NB4 (cell line): ENCODE measurements at regions not wholly inside any gene's neighbourhood (a gene's known extent, or its start where the extent isn't known, plus 50 kb on each side); places are given as distances from the start of the nearest gene placed in this dataset.
A peak's percentile ranks its signal among the peaks of the same experiment; 100 is the strongest.

Source experiments
- DNase-seq: peaks from one replicate; pipeline ENCODE4 v3.0.0; 2010; ENCODE audit warnings: low read depth
- H3K4me3 ChIP-seq: one replicate; pipeline ENCODE4 v1.5.1; 2011; ENCODE audit warnings: mild to moderate bottlenecking, low read depth, low read length, moderate library complexity
- MYC ChIP-seq: IDR thresholded peaks from 2 replicates; pipeline ENCODE4 v1.6.1; 2011; ENCODE audit warnings: low read depth, low read length
- POLR2A ChIP-seq: IDR thresholded peaks from 2 replicates; pipeline ENCODE4 v1.6.1; 2011; ENCODE audit warnings: mild to moderate bottlenecking; ENCODE audit not compliant: insufficient read length; ENCODE audit errors: extremely low read depth
- TF ChIP-seq, protein P1 (sequence below): IDR thresholded peaks from one replicate; pipeline ENCODE4 v1.5.1; 2012; ENCODE audit warnings: low read depth, low read length
- TF ChIP-seq, protein P2 (sequence below): IDR thresholded peaks from 2 replicates; pipeline ENCODE4 v1.6.1; 2011; ENCODE audit warnings: low read depth, low read length

DNA sequence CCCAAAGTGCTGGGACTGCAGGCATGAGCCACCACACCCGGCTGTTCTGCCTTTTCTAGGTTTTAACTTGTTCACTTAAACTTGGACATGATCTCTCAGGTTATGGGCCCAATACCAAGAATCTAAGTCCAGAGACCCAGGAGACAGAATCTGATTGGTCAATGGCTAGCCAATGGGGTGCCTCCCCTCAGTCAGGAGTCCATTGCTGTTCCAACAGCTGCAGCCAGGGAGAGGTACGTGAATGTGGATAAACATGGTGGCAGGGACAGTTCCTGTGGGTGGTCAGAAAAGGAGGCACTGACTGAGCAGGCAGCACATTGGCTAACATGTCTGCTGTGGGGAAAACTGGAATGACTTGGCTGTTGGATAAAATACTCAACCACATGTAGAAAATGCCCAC is 140.3 kb downstream of the RPLP1 start:
- no peak for DNase-seq
- TF ChIP-seq, protein P1, sequence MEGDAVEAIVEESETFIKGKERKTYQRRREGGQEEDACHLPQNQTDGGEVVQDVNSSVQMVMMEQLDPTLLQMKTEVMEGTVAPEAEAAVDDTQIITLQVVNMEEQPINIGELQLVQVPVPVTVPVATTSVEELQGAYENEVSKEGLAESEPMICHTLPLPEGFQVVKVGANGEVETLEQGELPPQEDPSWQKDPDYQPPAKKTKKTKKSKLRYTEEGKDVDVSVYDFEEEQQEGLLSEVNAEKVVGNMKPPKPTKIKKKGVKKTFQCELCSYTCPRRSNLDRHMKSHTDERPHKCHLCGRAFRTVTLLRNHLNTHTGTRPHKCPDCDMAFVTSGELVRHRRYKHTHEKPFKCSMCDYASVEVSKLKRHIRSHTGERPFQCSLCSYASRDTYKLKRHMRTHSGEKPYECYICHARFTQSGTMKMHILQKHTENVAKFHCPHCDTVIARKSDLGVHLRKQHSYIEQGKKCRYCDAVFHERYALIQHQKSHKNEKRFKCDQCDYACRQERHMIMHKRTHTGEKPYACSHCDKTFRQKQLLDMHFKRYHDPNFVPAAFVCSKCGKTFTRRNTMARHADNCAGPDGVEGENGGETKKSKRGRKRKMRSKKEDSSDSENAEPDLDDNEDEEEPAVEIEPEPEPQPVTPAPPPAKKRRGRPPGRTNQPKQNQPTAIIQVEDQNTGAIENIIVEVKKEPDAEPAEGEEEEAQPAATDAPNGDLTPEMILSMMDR = no peak
- TF ChIP-seq, protein P2, sequence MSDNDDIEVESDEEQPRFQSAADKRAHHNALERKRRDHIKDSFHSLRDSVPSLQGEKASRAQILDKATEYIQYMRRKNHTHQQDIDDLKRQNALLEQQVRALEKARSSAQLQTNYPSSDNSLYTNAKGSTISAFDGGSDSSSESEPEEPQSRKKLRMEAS = no peak
- TF ChIP-seq POLR2A (no peak), MYC (no peak)
- no peak overlapping the region for H3K4me3 ChIP-seq

DNA sequence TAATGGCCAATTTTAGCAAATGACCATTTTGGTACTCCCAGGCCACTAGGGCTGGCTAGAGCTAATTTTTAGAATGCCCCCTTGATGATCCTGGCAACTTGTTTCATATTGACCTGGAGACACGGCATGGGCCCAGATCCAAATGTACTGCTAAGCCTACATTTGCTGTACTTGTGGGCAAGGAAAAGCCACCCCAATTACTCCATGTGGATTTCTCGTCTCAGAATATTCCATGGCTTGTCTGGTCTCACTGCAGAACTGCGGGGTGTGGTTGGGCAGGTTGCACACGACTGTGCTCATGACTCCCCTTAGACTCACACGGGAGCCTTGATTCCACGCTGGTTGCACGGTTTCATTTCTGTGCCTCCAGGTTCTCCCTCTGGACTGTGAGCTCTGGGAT is 140.9 kb downstream of the RPLP1 start:
- no peak for DNase-seq
- no peak overlapping the region for H3K4me3 ChIP-seq
- TF ChIP-seq POLR2A (no peak), MYC (no peak)
- TF ChIP-seq, protein P1 = no peak
- TF ChIP-seq, protein P2 = no peak

DNA sequence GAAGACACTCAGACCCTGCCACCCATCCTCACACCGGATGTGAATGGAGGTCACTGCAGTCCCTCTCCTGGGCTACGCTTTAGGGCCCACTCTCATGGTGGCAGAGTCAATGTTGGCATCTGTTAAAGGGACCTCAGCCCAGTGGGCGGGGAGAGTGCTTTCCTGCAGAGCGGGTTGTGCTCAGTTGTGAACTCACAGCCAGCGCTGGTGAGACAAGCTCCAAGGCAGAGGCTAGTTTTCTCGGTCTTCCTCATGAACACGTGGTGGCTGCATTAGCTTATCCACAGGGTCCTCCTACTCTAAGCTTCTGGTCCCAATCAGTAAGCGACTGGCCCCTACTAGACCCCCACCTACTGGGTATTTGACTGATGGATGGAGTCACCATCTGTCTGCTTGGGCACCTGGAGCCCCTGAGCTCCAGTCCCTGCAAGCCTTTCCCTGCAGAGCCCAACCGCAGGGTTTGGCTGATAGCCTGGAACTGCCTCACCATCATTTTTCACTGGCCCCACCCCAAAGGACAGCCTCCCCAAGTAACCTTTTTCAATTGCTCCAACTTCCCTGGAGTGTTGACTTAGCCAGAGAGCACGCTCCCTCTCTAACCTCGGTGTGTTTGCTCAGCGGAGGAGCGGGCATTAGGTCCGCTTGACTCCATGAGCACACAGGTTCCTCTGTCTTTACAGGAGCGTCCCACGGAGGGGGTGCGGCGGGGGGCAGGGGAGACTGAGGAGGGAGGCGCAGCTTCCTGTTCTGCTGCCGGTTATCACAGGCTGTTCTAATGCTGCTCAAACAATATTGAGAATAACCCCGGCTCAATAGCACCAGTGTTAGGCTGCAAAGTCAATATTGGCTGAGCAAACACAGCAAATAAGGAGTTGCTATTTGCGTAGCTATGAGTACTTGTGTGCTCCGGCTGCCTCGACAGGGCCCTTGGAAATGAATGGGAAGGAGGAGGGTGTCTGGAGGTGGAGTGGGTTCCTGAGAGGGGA is 141.7 kb downstream of the RPLP1 start:
- DNase-seq = peak; percentile 20
- H3K4me3 ChIP-seq = no peak overlapping the region
- TF ChIP-seq, protein P1 = no peak
- TF ChIP-seq POLR2A (no peak), MYC (no peak)
- TF ChIP-seq, protein P2 = no peak

DNA sequence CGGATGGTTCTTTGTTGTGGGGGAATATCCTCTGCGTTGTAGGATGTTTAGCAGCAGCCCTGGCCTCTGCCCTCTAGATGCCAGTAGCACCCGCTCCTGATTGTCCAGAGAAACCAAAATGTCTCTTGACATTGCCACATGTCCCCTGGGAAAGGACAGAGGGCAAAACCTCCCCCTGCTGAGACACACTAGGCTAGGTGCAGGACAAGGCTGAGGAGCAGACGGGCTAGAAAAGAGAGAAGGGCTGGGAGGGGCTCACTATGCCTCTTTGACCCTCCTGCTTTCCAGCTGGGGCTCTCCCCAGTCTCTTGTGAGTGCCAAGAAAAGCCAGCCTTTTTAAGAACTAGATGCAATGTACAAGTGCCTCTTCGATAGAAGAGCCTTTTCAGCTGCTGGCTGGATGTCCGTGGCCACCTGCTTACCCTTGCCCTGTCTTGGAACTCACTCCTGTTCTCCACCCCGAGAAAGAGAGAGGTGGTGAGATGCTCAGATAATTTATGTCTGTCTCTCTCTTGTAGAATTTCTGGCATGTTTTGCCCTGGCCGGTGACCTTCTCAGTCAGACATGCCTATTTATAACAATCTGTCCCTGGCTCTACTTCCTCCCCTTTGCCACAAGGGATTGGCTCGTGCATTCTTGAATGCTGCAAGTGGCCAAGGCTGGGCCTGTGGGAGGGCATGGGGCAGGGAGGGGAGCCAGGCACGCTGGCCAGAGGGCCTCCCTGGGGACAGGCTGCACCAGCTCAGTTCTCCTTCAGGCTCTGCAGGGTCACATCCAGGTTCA is 142.6 kb downstream of the RPLP1 start:
- TF ChIP-seq, protein P2 = 0 out of 2 replicates have a peak, but pooled peaks have one; percentile 9
- TF ChIP-seq, protein P1 = no peak
- TF ChIP-seq MYC (no peak; the same call in 1 of the 2 replicates), POLR2A (no peak)
- no peak overlapping the region for H3K4me3 ChIP-seq
- DNase-seq = peak; percentile 79

DNA sequence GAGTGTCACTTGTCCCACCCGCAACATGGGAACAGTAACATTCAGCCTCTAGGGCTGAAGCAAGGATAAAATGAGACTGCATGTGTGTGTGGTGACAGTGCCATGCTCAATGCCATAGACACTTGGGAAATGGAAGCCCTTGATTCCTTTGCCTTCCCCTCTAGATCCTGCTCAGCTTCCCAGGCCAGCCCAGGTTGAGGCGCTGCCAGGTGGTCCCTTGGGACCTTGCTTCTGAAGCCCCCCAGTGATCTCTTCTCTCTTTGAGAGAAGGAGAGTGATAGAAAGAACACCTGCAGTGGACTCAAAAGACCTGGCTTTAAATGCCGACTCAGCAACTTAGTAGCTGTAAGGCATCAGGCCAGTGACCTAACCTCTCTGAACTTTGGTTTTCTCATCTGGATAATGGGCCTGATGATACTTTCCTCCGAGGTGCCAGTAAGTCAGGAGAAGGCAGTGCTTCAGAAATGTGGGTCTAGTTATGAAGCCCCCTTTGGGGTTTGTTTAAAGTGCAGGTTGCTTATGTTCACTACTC is 144.5 kb downstream of the RPLP1 start:
- TF ChIP-seq POLR2A (no peak), MYC (no peak)
- TF ChIP-seq, protein P2 = no peak
- TF ChIP-seq, protein P1 = no peak
- H3K4me3 ChIP-seq = no peak overlapping the region
- no peak for DNase-seq
